ENCODE measurements at regions not wholly inside any gene's neighbourhood (a gene's known extent, or its start where the extent isn't known, plus 50 kb on each side); places are given as distances from the start of the nearest gene placed in this dataset.

GRCh38 chr3:59551834-59552233, 502.0 kb upstream of the CFAP20DC start:
- Mint-ChIP-seq H3K27ac (no peak overlapping the region), H3K4me3 (no peak overlapping the region), H3K4me1 (peaks cover 15% of the 10 kb centered on the region), H3K36me3 (ENCODE audit: low read depth) (no peaks in the 10 kb centered on the region), H3K27me3 (ENCODE audit: insufficient read depth) (peaks cover 4% of the 10 kb centered on the region), H3K9me3 (no peaks in the 10 kb centered on the region)
- H3K27me3 ChIP-seq (ENCODE audit: control insufficient read depth, insufficient read depth, low read length, poor library complexity, severe bottlenecking) = no peaks in the 10 kb centered on the region
- H3K4me1 ChIP-seq (ENCODE audit: control insufficient read depth, insufficient read depth, low read length) = peaks cover 7% of the 10 kb centered on the region
- no peak for DNase-seq
- H3K36me3 ChIP-seq (ENCODE audit: control insufficient read depth, insufficient read depth, low read length) = no peaks in the 10 kb centered on the region
- H3K27ac ChIP-seq (ENCODE audit: low read depth, low read length) = no peak overlapping the region
- no peak overlapping the region for H3K9ac ChIP-seq (ENCODE audit: extremely low read depth, low read length, poor library complexity, severe bottlenecking)
- no peak overlapping the region for H3K4me3 ChIP-seq (ENCODE audit: low read length)
- no peak for TF ChIP-seq CTCF (conservative IDR thresholded peaks at IDR 0.05)
- WGBS, 2 experiments (ENCODE audit: insufficient coverage in 1 of 2, insufficient read length in 1 of 2) = 88 to 100% methylated on average over 1 to 3 of the region's 4 CpGs
- H3K9me3 ChIP-seq (ENCODE audit: control insufficient read depth, low read length) = no peaks in the 10 kb centered on the region

GRCh38 chr3:59549962-59550361, 500.1 kb upstream of the CFAP20DC start:
- Mint-ChIP-seq H3K4me3 (no peak overlapping the region), H3K9me3 (no peaks in the 10 kb centered on the region), H3K36me3 (ENCODE audit: low read depth) (no peaks in the 10 kb centered on the region), H3K4me1 (peaks cover 15% of the 10 kb centered on the region), H3K27me3 (ENCODE audit: insufficient read depth) (no peaks in the 10 kb centered on the region), H3K27ac (no peak overlapping the region)
- Histone ChIP-seq H3K4me1 (ENCODE audit: control insufficient read depth, insufficient read depth, low read length) (peaks cover 7% of the 10 kb centered on the region), H3K36me3 (ENCODE audit: control insufficient read depth, insufficient read depth, low read length) (no peaks in the 10 kb centered on the region), H3K4me3 (ENCODE audit: low read length) (no peak overlapping the region), H3K9ac (ENCODE audit: extremely low read depth, low read length, poor library complexity, severe bottlenecking) (no peak overlapping the region), H3K27ac (ENCODE audit: low read depth, low read length) (no peak overlapping the region), H3K27me3 (ENCODE audit: control insufficient read depth, insufficient read depth, low read length, poor library complexity, severe bottlenecking) (no peaks in the 10 kb centered on the region), H3K9me3 (ENCODE audit: control insufficient read depth, low read length) (no peaks in the 10 kb centered on the region)
- no peak for TF ChIP-seq CTCF (conservative IDR thresholded peaks at IDR 0.05)
- DNase-seq = no peak
- 35% methylated on average over 1 of the region's 1 CpG; no CpG with 5 or more reads in 1 of the 2 experiments for WGBS, 2 experiments (ENCODE audit: insufficient coverage in 1 of 2, insufficient read length in 1 of 2)

- Histone ChIP-seq H3K4me1 (ENCODE audit: control insufficient read depth, insufficient read depth, low read length) (peaks cover 10% of the 10 kb centered on the region), H3K27me3 (ENCODE audit: control insufficient read depth, insufficient read depth, low read length, poor library complexity, severe bottlenecking) (no peaks in the 10 kb centered on the region), H3K36me3 (ENCODE audit: control insufficient read depth, insufficient read depth, low read length) (no peaks in the 10 kb centered on the region), H3K9ac (ENCODE audit: extremely low read depth, low read length, poor library complexity, severe bottlenecking) (no peak overlapping the region), H3K9me3 (ENCODE audit: control insufficient read depth, low read length) (no peaks in the 10 kb centered on the region), H3K27ac (ENCODE audit: low read depth, low read length) (no peak overlapping the region), H3K4me3 (ENCODE audit: low read length) (no peak overlapping the region)
- no peak overlapping the region for H3K4me3 Mint-ChIP-seq
- no peak for TF ChIP-seq CTCF (conservative IDR thresholded peaks at IDR 0.05)
- H3K36me3 Mint-ChIP-seq (ENCODE audit: low read depth) = no peaks in the 10 kb centered on the region
- no peaks in the 10 kb centered on the region for H3K27me3 Mint-ChIP-seq (ENCODE audit: insufficient read depth)
- no peak overlapping the region for H3K27ac Mint-ChIP-seq
- H3K9me3 Mint-ChIP-seq = no peaks in the 10 kb centered on the region
- no peak for DNase-seq
- WGBS, 2 experiments (ENCODE audit: insufficient coverage in 1 of 2, insufficient read length in 1 of 2) = 83 to 94% methylated on average over 2 to 3 of the region's 3 CpGs
- H3K4me1 Mint-ChIP-seq = peaks cover 18% of the 10 kb centered on the region
Observed at GRCh38 chr3:59547874-59548273, 498.0 kb upstream of the CFAP20DC start.

Data from endodermal cell (in vitro differentiated cells).